ENCODE measurements at regions not wholly inside any gene's neighbourhood (a gene's known extent, or its start where the extent isn't known, plus 50 kb on each side); places are given as distances from the start of the nearest gene placed in this dataset.

- no peak for DNase-seq (ENCODE audit: low read depth)
These were observed 674.5 kb upstream of the CXADR start for GRCh38 chr21:16838331-16838730.

GRCh38 chr21:16840538-16840937 lies 672.3 kb upstream of the CXADR start:
- no peak for DNase-seq (ENCODE audit: low read depth)

- DNase-seq (ENCODE audit: low read depth), result no peak
These were observed 670.7 kb upstream of the CXADR start for GRCh38 chr21:16841975-16842695.

DNA sequence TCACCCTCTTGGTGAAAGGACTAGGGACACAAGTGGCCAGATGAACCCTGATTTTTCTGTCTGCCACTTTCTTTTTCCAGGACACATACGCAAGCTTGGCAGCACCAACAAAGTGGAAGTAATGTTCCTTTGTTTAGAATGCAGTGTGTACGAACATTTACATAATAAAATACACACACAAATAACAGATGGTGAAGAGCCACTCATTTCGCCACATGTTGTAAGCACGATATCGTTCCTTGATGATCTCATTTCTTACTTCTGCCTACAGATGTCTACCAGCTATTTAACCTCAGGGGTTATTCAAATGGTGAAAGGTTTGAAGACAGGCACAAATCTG lies 670.2 kb upstream of the CXADR start:
- DNase-seq (ENCODE audit: low read depth), result no peak

DNA sequence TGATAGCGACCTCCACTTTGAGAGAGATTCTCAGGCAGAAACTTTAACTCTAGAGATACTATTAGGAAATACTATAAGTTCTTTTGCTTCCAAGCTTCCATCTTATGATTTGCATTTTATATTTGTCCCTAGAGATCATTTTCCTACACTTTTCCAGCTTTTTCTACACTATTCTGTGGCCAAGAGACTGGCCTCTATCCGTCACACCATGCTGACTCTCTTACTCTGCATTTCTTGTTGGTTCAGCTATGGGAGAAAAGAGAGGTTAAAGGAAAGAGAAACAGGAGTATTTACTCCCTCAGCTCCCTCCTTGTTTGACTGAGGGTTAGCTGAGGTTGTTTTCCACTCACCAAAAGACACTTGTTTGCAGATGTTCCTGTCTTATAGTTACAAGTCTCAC lies 665.6 kb upstream of the CXADR start:
- DNase-seq (ENCODE audit: low read depth), result no peak

GRCh38 chr21:16851054-16851453 lies 661.8 kb upstream of the CXADR start:
- no peak for DNase-seq (ENCODE audit: low read depth)

GRCh38 chr21:16855164-16855667 lies 657.6 kb upstream of the CXADR start:
- DNase-seq (ENCODE audit: low read depth), result no peak

- no peak for DNase-seq (ENCODE audit: low read depth)
These were observed 649.4 kb upstream of the CXADR start for GRCh38 chr21:16863362-16863905.

- no peak for DNase-seq (ENCODE audit: low read depth)
These were observed 648.9 kb upstream of the CXADR start for GRCh38 chr21:16863908-16864307.

DNA sequence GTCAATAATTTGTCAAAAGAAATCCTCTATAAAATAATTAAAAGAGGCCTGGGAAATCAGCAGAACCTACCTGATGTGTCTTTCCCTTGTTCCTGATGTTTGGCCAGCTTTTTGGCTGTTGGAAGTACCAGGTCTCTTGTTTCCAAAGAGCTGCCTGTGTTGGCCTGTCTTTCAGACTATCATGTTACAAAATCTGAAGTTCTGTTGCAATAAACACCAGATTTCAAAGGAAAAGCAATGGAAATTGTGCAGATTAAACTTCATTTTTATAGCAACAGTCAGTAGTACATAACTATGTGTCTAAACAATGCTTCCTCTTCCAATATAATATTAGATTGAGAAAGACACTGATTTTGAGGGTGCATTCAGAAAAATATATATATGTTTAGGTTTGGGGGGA lies 647.2 kb upstream of the CXADR start:
- DNase-seq (ENCODE audit: low read depth), result no peak

DNA sequence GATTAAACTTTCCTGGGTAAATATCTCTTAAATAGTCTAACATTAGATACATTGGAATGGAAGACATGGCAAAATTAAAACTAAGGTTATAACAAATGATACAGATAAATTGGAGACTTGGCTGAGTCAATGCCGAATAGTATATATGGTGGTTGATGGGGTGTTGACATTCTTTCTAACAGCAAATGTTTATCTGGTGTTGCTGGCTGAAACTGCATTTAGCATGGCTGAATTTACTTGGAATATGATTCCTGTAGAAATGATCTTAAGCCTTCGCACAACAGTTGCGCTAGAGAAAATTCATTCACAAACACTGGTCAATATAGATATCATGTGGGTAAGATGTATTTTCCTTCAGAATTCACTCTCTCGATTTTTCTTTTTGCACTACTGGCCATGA lies 646.0 kb upstream of the CXADR start:
- DNase-seq (ENCODE audit: low read depth), result no peak

DNA sequence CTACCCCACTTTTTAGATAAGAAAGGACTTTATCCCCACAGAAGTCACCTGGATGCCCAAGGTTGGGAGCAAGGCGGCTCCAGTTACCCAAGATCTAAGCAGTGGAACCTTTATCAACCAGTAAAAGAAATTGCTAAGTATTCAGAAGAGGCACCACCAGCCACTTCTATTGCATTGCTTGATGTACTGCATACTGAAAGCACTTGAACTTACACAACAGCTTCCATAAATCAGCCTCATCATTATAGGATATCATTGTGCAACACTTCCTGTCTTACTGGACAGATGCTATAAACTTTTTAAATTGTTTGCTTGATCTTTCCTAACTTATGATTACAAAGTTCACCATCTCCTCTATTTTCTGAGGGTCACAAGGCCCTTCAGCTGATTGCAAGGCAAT lies 642.7 kb upstream of the CXADR start:
- DNase-seq (ENCODE audit: low read depth), result no peak

GRCh38 chr21:16872616-16873015 lies 640.2 kb upstream of the CXADR start:
- DNase-seq (ENCODE audit: low read depth), result no peak

- DNase-seq (ENCODE audit: low read depth), result no peak
These were observed 639.7 kb upstream of the CXADR start for GRCh38 chr21:16873176-16873575.

DNA sequence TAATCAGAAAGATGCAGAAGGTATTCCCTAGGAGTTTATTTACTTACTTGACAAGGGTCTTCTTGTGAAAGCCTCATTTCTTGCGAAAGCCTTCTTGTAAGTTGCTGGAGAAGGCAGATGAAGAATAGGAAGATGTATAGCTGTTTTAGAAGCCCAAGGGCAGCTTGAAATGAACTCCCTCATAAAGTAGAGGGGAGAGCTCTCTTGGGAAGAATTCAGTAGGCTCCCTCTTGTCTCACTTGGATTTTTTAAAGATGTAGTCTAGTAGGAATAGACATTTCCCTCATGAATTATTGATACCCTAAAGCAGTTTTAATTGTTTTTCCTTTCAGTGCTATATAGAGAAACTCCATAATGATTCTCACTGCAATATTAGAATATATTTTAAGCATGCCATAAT lies 639.2 kb upstream of the CXADR start:
- DNase-seq (ENCODE audit: low read depth), result no peak

- DNase-seq (ENCODE audit: low read depth), result no peak
These were observed 633.4 kb upstream of the CXADR start for GRCh38 chr21:16879479-16879878.

GRCh38 chr21:16891821-16892220 lies 621.0 kb upstream of the CXADR start:
- DNase-seq (ENCODE audit: low read depth), result no peak

DNA sequence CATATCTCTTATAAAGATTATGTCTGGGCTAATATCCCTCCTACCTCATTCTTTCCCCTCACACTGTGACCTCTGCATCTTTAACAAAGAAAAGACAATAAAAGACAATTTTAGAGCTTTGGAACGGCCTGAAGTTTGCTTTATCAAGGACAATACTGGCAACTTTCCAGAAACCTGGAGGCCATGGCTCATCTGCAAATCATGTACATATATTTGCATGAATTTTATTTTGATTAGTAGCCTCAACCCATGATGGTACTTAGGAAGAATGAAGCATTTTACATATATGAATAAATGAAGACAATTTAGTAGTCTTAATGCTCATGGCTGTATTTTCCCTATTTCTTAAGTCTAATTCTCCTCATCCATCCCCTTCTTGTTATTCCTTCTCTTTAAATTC lies 612.2 kb upstream of the CXADR start:
- no peak for DNase-seq (ENCODE audit: low read depth)

DNA sequence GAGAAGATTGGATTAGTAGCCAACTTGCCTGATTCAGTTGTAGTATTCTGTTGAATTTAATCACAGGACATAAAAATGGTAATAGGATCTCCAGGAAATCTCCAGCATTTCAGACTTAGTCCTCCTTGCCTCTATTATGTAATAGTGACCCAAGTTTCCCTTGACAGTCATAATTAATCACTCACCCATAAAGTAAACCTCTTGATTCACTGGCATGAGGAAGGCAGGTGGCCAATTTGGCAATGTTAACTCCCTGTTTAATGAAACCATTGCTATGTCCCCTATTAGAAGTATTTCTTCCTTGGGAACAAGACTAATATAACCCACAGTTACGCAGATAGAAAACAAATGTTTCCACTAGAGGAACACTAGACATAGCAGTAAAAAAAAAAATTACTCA lies 604.8 kb upstream of the CXADR start:
- DNase-seq (ENCODE audit: low read depth), result no peak

DNA sequence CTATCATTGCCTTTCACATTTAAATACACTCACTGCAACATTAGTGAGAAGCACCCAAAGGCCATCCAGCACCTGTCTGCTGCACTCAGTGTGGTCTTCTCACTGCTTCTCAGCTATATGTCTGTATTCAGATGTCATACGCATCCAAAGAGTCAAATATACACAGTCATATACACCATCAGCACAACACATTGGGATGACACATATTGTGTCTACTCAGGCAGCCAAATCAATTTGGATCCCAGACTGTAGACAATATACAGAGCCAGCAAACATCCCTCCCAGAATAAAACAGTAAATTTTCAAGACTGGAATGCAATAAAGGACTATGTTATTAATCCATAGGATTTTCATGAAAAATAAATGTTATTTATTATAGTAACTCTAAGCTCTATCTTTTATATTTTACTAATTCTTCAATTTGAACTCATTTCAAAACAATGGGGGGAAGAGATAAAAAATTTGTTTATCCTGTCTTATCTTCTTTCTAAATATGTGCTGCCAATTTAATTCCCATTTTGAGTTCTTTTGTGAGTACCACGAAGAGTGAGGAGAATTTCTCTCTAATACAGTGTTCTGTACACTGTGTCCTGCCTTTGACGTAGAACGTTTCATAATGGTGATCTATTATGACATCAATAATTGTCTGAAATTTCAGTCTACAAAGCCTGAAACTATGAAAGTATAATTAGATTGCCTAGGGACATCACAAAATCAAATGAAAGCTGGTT lies 602.2 kb upstream of the CXADR start:
- DNase-seq (ENCODE audit: low read depth), result no peak

GRCh38 chr21:16911166-16911607 lies 601.7 kb upstream of the CXADR start:
- no peak for DNase-seq (ENCODE audit: low read depth)

- no peak for DNase-seq (ENCODE audit: low read depth)
These were observed 600.8 kb upstream of the CXADR start for GRCh38 chr21:16912075-16912474.

- DNase-seq (ENCODE audit: low read depth), result no peak
These were observed 599.8 kb upstream of the CXADR start for GRCh38 chr21:16913010-16913409.

All from activated T-helper 9 cell treated with anti-CD3 and anti-CD28 coated beads, Interleukin-2, amount 50 U/mL, for 16 hours (primary cell).